ENCODE measurements at regions not wholly inside any gene's neighbourhood (a gene's known extent, or its start where the extent isn't known, plus 50 kb on each side); places are given as distances from the start of the nearest gene placed in this dataset.

DNA sequence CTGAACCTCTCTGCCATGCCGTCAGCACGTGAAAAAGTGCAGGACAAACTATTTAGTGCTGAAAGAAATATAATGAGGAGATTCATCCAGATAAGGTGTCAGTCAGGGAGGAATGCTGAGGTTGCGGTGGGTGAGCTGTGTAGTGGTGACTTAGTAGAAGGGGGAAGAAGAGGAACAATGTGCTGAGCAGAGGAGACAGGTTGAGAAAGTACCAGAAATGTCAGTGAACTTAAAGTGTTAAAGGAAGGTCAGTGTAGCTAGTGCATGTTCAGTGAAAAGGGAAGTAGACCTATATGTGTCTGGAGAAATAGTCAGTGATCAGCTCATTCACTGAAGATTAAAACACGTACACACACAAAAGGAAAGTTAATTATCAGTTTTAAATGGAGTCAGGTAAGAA lies 237.6 kb upstream of the CCDC179 start:
- TF ChIP-seq EZH2phosphoT487 (IDR thresholded peaks at IDR 0.05), result no peak
- TF ChIP-seq, protein P1, sequence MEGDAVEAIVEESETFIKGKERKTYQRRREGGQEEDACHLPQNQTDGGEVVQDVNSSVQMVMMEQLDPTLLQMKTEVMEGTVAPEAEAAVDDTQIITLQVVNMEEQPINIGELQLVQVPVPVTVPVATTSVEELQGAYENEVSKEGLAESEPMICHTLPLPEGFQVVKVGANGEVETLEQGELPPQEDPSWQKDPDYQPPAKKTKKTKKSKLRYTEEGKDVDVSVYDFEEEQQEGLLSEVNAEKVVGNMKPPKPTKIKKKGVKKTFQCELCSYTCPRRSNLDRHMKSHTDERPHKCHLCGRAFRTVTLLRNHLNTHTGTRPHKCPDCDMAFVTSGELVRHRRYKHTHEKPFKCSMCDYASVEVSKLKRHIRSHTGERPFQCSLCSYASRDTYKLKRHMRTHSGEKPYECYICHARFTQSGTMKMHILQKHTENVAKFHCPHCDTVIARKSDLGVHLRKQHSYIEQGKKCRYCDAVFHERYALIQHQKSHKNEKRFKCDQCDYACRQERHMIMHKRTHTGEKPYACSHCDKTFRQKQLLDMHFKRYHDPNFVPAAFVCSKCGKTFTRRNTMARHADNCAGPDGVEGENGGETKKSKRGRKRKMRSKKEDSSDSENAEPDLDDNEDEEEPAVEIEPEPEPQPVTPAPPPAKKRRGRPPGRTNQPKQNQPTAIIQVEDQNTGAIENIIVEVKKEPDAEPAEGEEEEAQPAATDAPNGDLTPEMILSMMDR (IDR thresholded peaks at IDR 0.05), result no peak

Data from neural progenitor cell (in vitro differentiated cells).